GM23338 (cell line): ENCODE measurements at regions not wholly inside any gene's neighbourhood (a gene's known extent, or its start where the extent isn't known, plus 50 kb on each side); places are given as distances from the start of the nearest gene placed in this dataset.
"Not testable (repeated sequence)": the region's sequence is repeated elsewhere in the genome, so short reads cannot be mapped to it uniquely, and the experiment has no call there.

Experiments used
- CTCF ChIP-seq, 2 experiments: fragments of 200-600 bp in 1 of 2; sonication (generic) in 1 of 2; conservative IDR thresholded peaks; 2 replicates each; pipeline versions ENCODE4 v1.5.1 to v1.6.1; 2016 to 2017; ENCODE audit warnings: antibody characterized with exemption in 2 of 2, low read depth in 2 of 2, mild to moderate bottlenecking in 2 of 2, moderate library complexity in 1 of 2
- EZH2 ChIP-seq: fragments of 200-600 bp; sonication (generic); IDR thresholded peaks from one replicate; pipeline ENCODE4 v1.8.0; 2017; ENCODE audit warnings: antibody characterized with exemption, mild to moderate bottlenecking, low read depth; ENCODE audit not compliant: unreplicated experiment
- EZH2phosphoT487 ChIP-seq: fragments of 200-600 bp; sonication (generic); IDR thresholded peaks from one replicate; pipeline ENCODE4 v1.8.1; 2018; ENCODE audit warnings: antibody characterized with exemption; ENCODE audit not compliant: unreplicated experiment
- JUNB ChIP-seq: IDR thresholded peaks from one replicate; pipeline ENCODE4 v1.6.1; 2016; ENCODE audit warnings: antibody characterized with exemption; ENCODE audit not compliant: unreplicated experiment
- POLR2AphosphoS5 ChIP-seq: IDR thresholded peaks from 2 replicates; pipeline ENCODE4 v1.6.1; 2016; ENCODE audit warnings: antibody characterized with exemption, low read depth
- REST ChIP-seq: IDR thresholded peaks from one replicate; pipeline ENCODE4 v1.6.1; 2018; ENCODE audit warnings: antibody characterized with exemption; ENCODE audit not compliant: unreplicated experiment
- ZNF114 ChIP-seq: fragments of 250-450 bp; sonication (Bioruptor Pico); IDR thresholded peaks from 2 replicates; pipeline ENCODE4 v1.5.0; 2020; ENCODE audit warnings: mild to moderate bottlenecking, moderate library complexity
- ZNF331 ChIP-seq: fragments of 250-450 bp; sonication (Bioruptor Pico); IDR thresholded peaks from 2 replicates; pipeline ENCODE4 v1.5.0; 2020; ENCODE audit warnings: low read depth, mild to moderate bottlenecking, moderate library complexity
- ZNF462 ChIP-seq: fragments of 250-450 bp; sonication (Bioruptor Pico); IDR thresholded peaks from 2 replicates; pipeline ENCODE4 v1.5.0; 2020; ENCODE audit warnings: mild to moderate bottlenecking, moderate library complexity

GRCh38 chr20:47836256-47836817 lies 51.1 kb upstream of the SULF2 start:
- TF ChIP-seq CTCF (conservative IDR thresholded peaks at IDR 0.05; ENCODE audit: low read depth in 2 of 2); EZH2; EZH2phosphoT487; JUNB; REST; POLR2AphosphoS5; ZNF462 (CRISPR knock-in tag); ZNF331; ZNF114 (CRISPR knock-in tag): not testable (repeated sequence)
